ENCODE measurements at regions not wholly inside any gene's neighbourhood (a gene's known extent, or its start where the extent isn't known, plus 50 kb on each side); places are given as distances from the start of the nearest gene placed in this dataset.

- TF ChIP-seq EP300 (IDR thresholded peaks at IDR 0.05) (no peak), CTCF (IDR thresholded peaks at IDR 0.05) (no peak), POLR2AphosphoS5 (IDR thresholded peaks at IDR 0.05) (no peak), POLR2A (IDR thresholded peaks at IDR 0.05; ENCODE audit: low read depth) (no peak)
- no peak overlapping the region for H3K27ac ChIP-seq (replicated peaks in 1 of 4)
- WGBS: 77% methylated on average over 7 of the region's 7 CpGs
- no peaks in the 10 kb centered on the region for H3K9me3 ChIP-seq
- no peaks in the 10 kb centered on the region for H3K4me1 ChIP-seq
- H3K4me3 ChIP-seq: no peak overlapping the region
- DNase-seq (ENCODE audit: extremely low spot score): no peak
- no peaks in the 10 kb centered on the region for H3K27me3 ChIP-seq
- no peaks in the 10 kb centered on the region for H3K36me3 ChIP-seq
- intact Hi-C loops (cut with DNase I): no loop called here
These were observed 309.2 kb upstream of the EMCN start for GRCh38 chr4:100826808-100827548.

DNA sequence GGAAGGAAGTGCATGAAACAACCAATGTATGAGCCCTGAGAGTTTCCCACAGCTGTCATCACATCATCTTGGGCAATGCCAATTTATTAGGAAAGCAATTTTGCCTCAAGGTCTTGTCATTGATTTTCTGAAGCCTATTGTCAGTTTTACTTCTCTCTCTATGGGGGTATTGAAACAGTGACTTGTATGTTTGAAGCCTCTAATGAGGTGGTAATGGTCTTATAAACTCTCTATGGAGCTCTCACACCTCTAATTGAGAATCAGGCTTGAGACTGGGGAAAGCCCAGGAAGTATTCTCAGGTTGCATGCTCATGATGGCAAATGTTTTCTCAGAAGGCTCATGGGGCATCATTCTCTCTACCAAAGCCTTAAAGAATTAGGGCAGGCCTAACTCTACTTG is 308.2 kb upstream of the EMCN start:
- Histone ChIP-seq H3K4me1 (no peaks in the 10 kb centered on the region), H3K9me3 (no peaks in the 10 kb centered on the region), H3K36me3 (no peaks in the 10 kb centered on the region), H3K27ac (replicated peaks in 1 of 4) (no peak overlapping the region), H3K4me3 (no peak overlapping the region), H3K27me3 (no peaks in the 10 kb centered on the region)
- DNase-seq (ENCODE audit: extremely low spot score): no peak
- TF ChIP-seq EP300 (IDR thresholded peaks at IDR 0.05): no peak
- TF ChIP-seq POLR2AphosphoS5 (IDR thresholded peaks at IDR 0.05): no peak
- TF ChIP-seq POLR2A (IDR thresholded peaks at IDR 0.05; ENCODE audit: low read depth): no peak
- no peak for TF ChIP-seq CTCF (IDR thresholded peaks at IDR 0.05)
- intact Hi-C loops (cut with DNase I): no loop called here

DNA sequence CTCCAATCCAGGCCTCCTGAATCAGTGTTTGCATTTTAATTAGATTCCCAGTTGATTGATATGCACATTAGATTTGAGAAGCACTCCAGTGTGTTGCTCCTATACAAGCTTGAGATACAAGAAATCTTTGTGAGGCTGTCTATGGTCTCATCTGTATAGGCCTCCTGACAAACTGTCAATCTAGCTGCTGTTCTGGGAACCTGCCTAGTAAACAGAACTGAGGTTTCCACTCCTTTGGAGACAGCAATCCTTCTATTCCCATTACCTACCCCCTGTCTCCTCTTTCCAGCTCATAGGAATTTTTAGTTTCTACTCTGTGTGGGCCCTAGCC is 306.1 kb upstream of the EMCN start:
- no peaks in the 10 kb centered on the region for H3K9me3 ChIP-seq
- H3K27me3 ChIP-seq: no peaks in the 10 kb centered on the region
- no peak overlapping the region for H3K27ac ChIP-seq (replicated peaks in 1 of 4)
- no peaks in the 10 kb centered on the region for H3K36me3 ChIP-seq
- no peak for DNase-seq (ENCODE audit: extremely low spot score)
- TF ChIP-seq CTCF (IDR thresholded peaks at IDR 0.05) (no peak), POLR2AphosphoS5 (IDR thresholded peaks at IDR 0.05) (no peak), EP300 (IDR thresholded peaks at IDR 0.05) (no peak), POLR2A (IDR thresholded peaks at IDR 0.05; ENCODE audit: low read depth) (no peak)
- H3K4me3 ChIP-seq: no peak overlapping the region
- intact Hi-C loops (cut with DNase I): no loop called here
- no peaks in the 10 kb centered on the region for H3K4me1 ChIP-seq

- intact Hi-C loops (cut with DNase I): no loop called here
- Histone ChIP-seq H3K4me1 (no peaks in the 10 kb centered on the region), H3K9me3 (no peaks in the 10 kb centered on the region)
These were observed 305.5 kb upstream of the EMCN start for GRCh38 chr4:100823066-100823992.

GRCh38 chr4:100820249-100820648 is 302.4 kb upstream of the EMCN start:
- intact Hi-C loops (cut with DNase I): no loop called here
- TF ChIP-seq CTCF (IDR thresholded peaks at IDR 0.05) (no peak), POLR2AphosphoS5 (IDR thresholded peaks at IDR 0.05) (no peak), EP300 (IDR thresholded peaks at IDR 0.05) (no peak), POLR2A (IDR thresholded peaks at IDR 0.05; ENCODE audit: low read depth) (no peak)
- Histone ChIP-seq H3K4me3 (no peak overlapping the region), H3K27ac (replicated peaks in 1 of 4) (no peak overlapping the region), H3K9me3 (no peaks in the 10 kb centered on the region), H3K36me3 (no peaks in the 10 kb centered on the region), H3K4me1 (no peaks in the 10 kb centered on the region), H3K27me3 (no peaks in the 10 kb centered on the region)
- no peak for DNase-seq (ENCODE audit: extremely low spot score)
- 78% methylated on average over 3 of the region's 3 CpGs for WGBS

More at GRCh38 chr4:100823066-100823992, 305.5 kb upstream of the EMCN start:
- H3K27me3 ChIP-seq: no peaks in the 10 kb centered on the region
- H3K4me3 ChIP-seq: no peak overlapping the region
- no peak for TF ChIP-seq POLR2AphosphoS5 (IDR thresholded peaks at IDR 0.05)
- DNase-seq (ENCODE audit: extremely low spot score): no peak
- no peaks in the 10 kb centered on the region for H3K36me3 ChIP-seq
- 90% methylated on average over 4 of the region's 4 CpGs for WGBS
- H3K27ac ChIP-seq (replicated peaks in 1 of 4): no peak overlapping the region

All from esophagus muscularis mucosa (tissue), 4 donors.